Right atrium auricular region (tissue), 2 donors: ENCODE measurements at regions not wholly inside any gene's neighbourhood (a gene's known extent, or its start where the extent isn't known, plus 50 kb on each side); places are given as distances from the start of the nearest gene placed in this dataset.

Experiments
- DNase-seq: peaks from one replicate; pipeline ENCODE4 v3.0.0-alpha.2; 2019; ENCODE audit warnings: low spot score
- H3K27ac ChIP-seq, 2 donors: fragments of 200-600 bp; sonication (generic); 1 replicate in 1 of 2; 2 replicates in 1 of 2; pipeline ENCODE4 v1.5.1; 2016 to 2019
- H3K27me3 ChIP-seq, 2 donors: fragments of 200-600 bp; sonication (generic); one replicate each; pipeline versions ENCODE4 v1.5.1 to v1.6.0; 2017 to 2019
- H3K36me3 ChIP-seq: fragments of 200-600 bp; sonication (generic); one replicate; pipeline ENCODE4 v1.5.1; 2016
- H3K4me1 ChIP-seq, 2 donors: fragments of 200-600 bp; sonication (generic); one replicate each; pipeline versions ENCODE4 v1.5.1 to v1.6.0; 2017 to 2019
- H3K4me3 ChIP-seq, 2 donors: fragments of 200-600 bp; sonication (generic); 1 replicate in 1 of 2; 2 replicates in 1 of 2; pipeline ENCODE4 v1.5.1; 2017 to 2019; ENCODE audit warnings: mild to moderate bottlenecking in 1 of 2, moderate library complexity in 1 of 2
- H3K9me3 ChIP-seq, 2 donors: fragments of 200-600 bp; sonication (generic); one replicate each; pipeline ENCODE4 v1.5.1; 2019
- TF ChIP-seq, protein P1 (sequence below), 2 donors: fragments of 200-600 bp; sonication (generic); IDR thresholded peaks; one replicate each; pipeline ENCODE4 v1.5.1; 2019; ENCODE audit warnings: antibody characterized with exemption in 2 of 2

DNA sequence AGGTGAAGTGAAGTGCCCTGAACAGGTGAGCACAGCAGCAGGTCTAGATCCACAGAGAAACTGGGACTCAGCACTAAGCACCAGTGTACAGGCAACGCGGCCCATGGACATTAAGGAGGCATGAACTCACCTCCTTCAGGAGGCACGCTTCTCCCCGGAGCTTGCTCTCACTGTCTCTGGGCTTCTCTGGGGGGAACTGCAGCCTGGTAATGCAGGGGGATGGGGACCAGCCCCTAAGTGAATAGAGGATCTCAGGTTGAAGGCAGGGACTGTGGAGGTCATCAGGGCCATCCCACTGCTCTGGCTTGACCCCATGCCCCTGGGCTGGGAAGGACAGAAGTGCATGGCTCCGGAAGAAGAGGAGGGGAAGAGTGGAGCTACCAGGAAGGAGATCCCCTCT, 495.6 kb upstream of the B3GAT1 start:
- H3K27me3 ChIP-seq: no peaks in the 10 kb centered on the region
- no peak for DNase-seq

DNA sequence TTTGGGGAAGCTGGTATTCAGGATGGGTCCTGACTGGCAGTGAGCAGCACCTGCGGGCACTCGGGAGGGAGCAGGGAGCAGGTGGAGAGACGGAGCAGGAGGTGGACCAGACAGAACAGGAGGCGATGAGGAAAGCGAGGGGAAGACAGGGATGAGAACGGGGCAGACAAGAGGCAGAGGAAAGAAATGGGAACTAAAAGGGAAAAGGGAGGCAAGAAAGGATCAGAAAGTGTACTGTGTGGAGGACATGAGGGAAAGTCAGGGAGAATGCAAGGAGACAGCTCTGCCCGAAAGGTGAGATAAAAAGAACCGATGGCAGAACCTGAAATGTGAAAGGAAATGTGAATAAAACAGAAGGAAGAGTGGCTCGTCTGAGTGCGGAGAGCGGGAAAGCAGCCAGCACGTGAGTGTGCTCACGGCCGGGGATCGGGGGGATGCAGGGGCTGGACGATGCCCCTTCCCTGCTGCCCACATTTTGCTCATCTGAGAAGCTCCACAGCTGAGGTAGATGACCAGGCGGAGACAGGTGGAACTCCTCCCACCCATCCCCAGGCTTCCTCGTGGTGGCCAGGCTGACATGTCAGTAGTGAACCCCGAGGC, 494.4 kb upstream of the B3GAT1 start:
- no peak for DNase-seq
- no peaks in the 10 kb centered on the region for H3K9me3 ChIP-seq
- no peaks in the 10 kb centered on the region for H3K36me3 ChIP-seq
- no peak overlapping the region for H3K4me3 ChIP-seq
- TF ChIP-seq, protein P1, sequence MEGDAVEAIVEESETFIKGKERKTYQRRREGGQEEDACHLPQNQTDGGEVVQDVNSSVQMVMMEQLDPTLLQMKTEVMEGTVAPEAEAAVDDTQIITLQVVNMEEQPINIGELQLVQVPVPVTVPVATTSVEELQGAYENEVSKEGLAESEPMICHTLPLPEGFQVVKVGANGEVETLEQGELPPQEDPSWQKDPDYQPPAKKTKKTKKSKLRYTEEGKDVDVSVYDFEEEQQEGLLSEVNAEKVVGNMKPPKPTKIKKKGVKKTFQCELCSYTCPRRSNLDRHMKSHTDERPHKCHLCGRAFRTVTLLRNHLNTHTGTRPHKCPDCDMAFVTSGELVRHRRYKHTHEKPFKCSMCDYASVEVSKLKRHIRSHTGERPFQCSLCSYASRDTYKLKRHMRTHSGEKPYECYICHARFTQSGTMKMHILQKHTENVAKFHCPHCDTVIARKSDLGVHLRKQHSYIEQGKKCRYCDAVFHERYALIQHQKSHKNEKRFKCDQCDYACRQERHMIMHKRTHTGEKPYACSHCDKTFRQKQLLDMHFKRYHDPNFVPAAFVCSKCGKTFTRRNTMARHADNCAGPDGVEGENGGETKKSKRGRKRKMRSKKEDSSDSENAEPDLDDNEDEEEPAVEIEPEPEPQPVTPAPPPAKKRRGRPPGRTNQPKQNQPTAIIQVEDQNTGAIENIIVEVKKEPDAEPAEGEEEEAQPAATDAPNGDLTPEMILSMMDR (IDR thresholded peaks at IDR 0.05): no peak
- H3K4me1 ChIP-seq: peaks cover 0 to 12% of the 10 kb centered on the region in 2 donors
- no peak overlapping the region for H3K27ac ChIP-seq
- H3K27me3 ChIP-seq: no peaks in the 10 kb centered on the region

More for the DNA sequence above, 495.6 kb upstream of the B3GAT1 start:
- H3K27ac ChIP-seq: no peak overlapping the region
- TF ChIP-seq, protein P1 (IDR thresholded peaks at IDR 0.05): no peak
- H3K36me3 ChIP-seq: no peaks in the 10 kb centered on the region
- H3K4me3 ChIP-seq: no peak overlapping the region
- H3K4me1 ChIP-seq: peaks cover 0 to 12% of the 10 kb centered on the region in 2 donors
- H3K9me3 ChIP-seq: no peaks in the 10 kb centered on the region

DNA sequence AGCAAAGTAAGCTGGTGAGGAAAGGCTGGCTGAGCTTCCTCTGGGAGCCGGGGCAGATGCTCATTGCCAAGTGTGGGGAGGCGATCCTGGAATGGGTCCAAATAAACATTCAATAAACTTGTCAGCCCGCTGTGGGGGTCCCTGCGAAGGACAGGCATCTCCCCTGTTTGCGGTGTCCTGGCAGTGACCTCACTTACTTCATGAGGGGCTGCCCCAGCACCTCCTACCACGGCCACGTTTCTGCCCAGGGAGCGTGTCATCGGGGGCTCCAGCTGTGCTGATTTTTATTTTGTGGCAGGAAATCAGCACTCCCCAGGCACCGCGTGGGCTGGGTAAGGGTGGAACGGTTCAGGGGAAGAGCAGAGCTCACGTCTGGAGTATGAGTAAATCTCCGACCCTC, 493.9 kb upstream of the B3GAT1 start:
- Histone ChIP-seq H3K27ac (no peak overlapping the region), H3K9me3 (no peaks in the 10 kb centered on the region), H3K27me3 (no peaks in the 10 kb centered on the region), H3K36me3 (no peaks in the 10 kb centered on the region), H3K4me3 (no peak overlapping the region), H3K4me1 (peaks cover 0 to 12% of the 10 kb centered on the region in 2 donors)
- no peak for DNase-seq
- TF ChIP-seq, protein P1 (IDR thresholded peaks at IDR 0.05): no peak

DNA sequence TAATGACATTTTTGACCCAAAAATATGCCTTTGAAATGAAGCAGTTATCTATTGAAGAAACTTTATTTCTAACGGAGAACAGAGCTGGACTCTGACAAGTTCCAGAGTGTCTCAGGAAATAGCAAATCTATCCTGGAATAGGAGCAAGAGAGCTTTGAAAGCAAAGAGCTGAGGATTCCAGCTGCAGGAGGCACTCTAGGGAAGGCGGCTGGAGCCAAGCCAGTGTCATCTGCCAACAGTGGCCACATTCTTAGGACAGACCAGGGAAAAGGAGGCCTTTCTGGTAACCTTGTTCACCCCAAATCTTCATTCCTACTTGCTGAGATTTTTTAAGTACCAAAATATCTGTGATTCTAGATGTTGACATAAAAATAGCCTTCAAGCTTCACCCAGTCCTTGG, 493.5 kb upstream of the B3GAT1 start:
- Histone ChIP-seq H3K27ac (no peak overlapping the region), H3K4me3 (no peak overlapping the region), H3K27me3 (no peaks in the 10 kb centered on the region), H3K9me3 (no peaks in the 10 kb centered on the region), H3K4me1 (peaks cover 0 to 12% of the 10 kb centered on the region in 2 donors), H3K36me3 (no peaks in the 10 kb centered on the region)
- no peak for DNase-seq
- TF ChIP-seq, protein P1 (IDR thresholded peaks at IDR 0.05): no peak

DNA sequence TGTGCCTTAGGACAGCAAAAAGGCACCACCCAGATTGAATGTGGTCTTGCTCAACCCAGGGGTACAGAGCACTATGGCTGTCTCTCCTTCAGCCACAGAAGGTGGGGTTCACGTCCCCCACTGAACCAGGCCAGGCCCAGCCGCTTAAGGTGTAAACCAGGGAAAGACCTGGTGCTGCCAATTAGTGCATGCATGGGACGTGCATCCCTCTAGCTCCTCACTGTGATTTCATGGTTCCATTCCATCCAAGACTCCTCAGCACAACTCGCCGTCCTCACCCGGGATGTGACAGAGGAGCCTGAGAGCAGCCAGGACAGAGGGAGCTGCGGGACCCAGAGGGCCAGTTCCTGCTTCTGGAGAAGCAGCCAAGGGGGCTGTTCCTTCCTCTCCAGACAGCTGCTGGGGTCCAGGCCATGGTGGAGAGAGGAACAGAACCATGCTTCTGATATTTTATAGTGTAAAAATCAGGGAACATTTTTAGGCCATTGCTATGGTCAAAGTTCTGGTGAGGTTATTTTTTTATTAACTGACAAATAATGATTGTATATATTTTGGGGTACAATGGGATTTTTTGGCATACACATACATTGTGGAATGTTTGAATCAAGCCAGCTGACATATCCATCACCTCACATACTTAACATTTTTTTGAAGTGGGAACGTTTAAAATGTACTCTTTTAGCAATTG, 492.2 kb upstream of the B3GAT1 start:
- no peaks in the 10 kb centered on the region for H3K27me3 ChIP-seq

More for the DNA sequence above, 492.2 kb upstream of the B3GAT1 start:
- TF ChIP-seq, protein P1 (IDR thresholded peaks at IDR 0.05): no peak
- Histone ChIP-seq H3K36me3 (no peaks in the 10 kb centered on the region), H3K4me3 (no peak overlapping the region), H3K27ac (no peak overlapping the region), H3K4me1 (peaks cover 0 to 12% of the 10 kb centered on the region in 2 donors), H3K9me3 (no peaks in the 10 kb centered on the region)
- no peak for DNase-seq
